ENCODE measurements at regions not wholly inside any gene's neighbourhood (a gene's known extent, or its start where the extent isn't known, plus 50 kb on each side); places are given as distances from the start of the nearest gene placed in this dataset.

DNA sequence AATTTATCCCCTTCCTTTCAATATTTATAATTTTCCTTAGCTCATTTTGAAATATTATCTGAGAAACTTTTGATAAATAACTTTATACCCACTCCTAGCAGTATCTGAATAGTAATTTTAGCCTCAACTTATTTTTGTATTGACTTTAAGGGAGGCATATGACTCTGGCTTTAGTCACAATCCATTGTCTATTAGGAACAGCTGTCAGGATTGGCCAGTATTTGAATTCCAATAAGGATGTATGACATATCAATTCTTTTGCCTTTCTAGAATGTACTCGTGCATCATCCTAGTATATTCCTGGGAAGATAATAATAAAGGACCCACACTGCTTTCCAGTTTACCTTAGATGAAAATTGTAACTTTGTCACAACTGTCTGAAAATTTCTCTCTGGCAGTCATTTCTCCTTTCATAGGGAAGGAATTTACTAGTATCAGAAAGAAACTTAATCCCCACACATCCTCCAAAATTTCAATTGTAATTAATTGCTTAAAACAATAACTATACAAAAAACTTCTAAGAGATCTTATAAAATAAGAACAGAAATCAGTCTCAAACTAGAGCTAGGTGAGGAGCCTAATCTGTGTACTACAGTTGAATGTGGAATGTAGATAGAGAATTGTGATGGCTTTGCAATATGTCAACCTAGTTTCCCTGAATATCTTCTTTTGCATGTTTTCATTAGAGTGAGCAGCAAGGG is 121.0 kb upstream of the EPHA5 start:
- no peak overlapping the region for H3K4me3 ChIP-seq
- TF ChIP-seq POLR2AphosphoS5 (IDR thresholded peaks at IDR 0.05) (no peak), EP300 (IDR thresholded peaks at IDR 0.05) (no peak), POLR2A (IDR thresholded peaks at IDR 0.05) (no peak)
- TF ChIP-seq, protein P1, sequence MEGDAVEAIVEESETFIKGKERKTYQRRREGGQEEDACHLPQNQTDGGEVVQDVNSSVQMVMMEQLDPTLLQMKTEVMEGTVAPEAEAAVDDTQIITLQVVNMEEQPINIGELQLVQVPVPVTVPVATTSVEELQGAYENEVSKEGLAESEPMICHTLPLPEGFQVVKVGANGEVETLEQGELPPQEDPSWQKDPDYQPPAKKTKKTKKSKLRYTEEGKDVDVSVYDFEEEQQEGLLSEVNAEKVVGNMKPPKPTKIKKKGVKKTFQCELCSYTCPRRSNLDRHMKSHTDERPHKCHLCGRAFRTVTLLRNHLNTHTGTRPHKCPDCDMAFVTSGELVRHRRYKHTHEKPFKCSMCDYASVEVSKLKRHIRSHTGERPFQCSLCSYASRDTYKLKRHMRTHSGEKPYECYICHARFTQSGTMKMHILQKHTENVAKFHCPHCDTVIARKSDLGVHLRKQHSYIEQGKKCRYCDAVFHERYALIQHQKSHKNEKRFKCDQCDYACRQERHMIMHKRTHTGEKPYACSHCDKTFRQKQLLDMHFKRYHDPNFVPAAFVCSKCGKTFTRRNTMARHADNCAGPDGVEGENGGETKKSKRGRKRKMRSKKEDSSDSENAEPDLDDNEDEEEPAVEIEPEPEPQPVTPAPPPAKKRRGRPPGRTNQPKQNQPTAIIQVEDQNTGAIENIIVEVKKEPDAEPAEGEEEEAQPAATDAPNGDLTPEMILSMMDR (IDR thresholded peaks at IDR 0.05): no peak
- WGBS, 2 donors (ENCODE audit: low coverage in 1 of 2): 33 to 64% methylated on average over 1 of the region's 1 CpG
- H3K36me3 ChIP-seq: no peaks in the 10 kb centered on the region
- ATAC-seq: no peak
- H3K27me3 ChIP-seq: no peaks in the 10 kb centered on the region
- no peaks in the 10 kb centered on the region for H3K9me3 ChIP-seq
- no peaks in the 10 kb centered on the region for H3K4me1 ChIP-seq
- H3K27ac ChIP-seq: no peak overlapping the region

DNA sequence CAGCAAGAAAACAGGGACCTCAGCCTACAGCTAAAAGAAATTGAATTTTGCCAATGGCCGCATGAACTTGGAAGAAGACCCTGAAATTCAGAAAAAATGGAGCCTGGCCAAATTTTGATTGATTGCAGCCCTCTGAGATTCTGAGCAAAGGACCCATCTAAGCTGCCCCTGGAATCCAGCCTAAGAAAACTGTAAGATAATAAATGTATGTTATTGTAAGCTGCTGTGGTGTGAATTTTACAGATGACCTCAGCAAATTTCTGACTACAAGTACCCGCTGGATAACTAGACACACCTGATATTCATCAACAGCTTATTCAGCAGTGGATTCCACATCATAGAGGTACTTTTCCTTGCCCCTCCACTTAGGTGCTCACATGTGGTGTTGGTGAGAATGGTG is 119.5 kb upstream of the EPHA5 start:
- Histone ChIP-seq H3K27ac (no peak overlapping the region), H3K36me3 (no peaks in the 10 kb centered on the region), H3K27me3 (no peaks in the 10 kb centered on the region), H3K4me1 (no peaks in the 10 kb centered on the region), H3K9me3 (no peaks in the 10 kb centered on the region), H3K4me3 (no peak overlapping the region)
- ATAC-seq: no peak
- WGBS, 2 donors (ENCODE audit: low coverage in 1 of 2): 0 to 12% methylated on average over 1 to 2 of the region's 2 CpGs
- no peak for TF ChIP-seq POLR2A (IDR thresholded peaks at IDR 0.05)
- TF ChIP-seq EP300 (IDR thresholded peaks at IDR 0.05): no peak
- TF ChIP-seq POLR2AphosphoS5 (IDR thresholded peaks at IDR 0.05): no peak
- TF ChIP-seq, protein P1 (IDR thresholded peaks at IDR 0.05): no peak

DNA sequence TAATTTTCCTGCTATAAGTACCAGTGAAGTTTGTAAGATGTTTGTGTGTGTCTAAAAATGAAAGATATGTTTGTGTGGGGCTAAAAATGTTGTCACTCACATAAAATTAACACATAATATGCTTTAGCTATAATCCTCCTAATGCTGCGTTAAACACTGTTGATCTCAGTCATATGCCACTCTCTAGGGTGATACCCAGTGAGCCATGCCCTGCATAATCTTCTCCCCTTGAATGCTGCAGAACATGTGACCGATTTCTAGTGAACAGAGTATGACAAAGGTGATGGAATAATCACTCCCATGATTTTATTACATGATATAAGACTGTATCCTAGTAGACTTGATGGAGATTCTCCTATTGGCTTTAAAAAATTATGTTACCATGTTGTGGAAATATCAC is 119.1 kb upstream of the EPHA5 start:
- TF ChIP-seq EP300 (IDR thresholded peaks at IDR 0.05): no peak
- TF ChIP-seq POLR2A (IDR thresholded peaks at IDR 0.05): no peak
- TF ChIP-seq, protein P1 (IDR thresholded peaks at IDR 0.05): no peak
- TF ChIP-seq POLR2AphosphoS5 (IDR thresholded peaks at IDR 0.05): no peak
- no peak overlapping the region for H3K4me3 ChIP-seq
- H3K36me3 ChIP-seq: no peaks in the 10 kb centered on the region
- no peak overlapping the region for H3K27ac ChIP-seq
- H3K9me3 ChIP-seq: no peaks in the 10 kb centered on the region
- no peaks in the 10 kb centered on the region for H3K27me3 ChIP-seq
- no peaks in the 10 kb centered on the region for H3K4me1 ChIP-seq
- whole genome bisulfite sequencing, 2 donors (ENCODE audit: low coverage in 1 of 2): 86 to 96% methylated on average over 2 of the region's 2 CpGs
- ATAC-seq: no peak

DNA sequence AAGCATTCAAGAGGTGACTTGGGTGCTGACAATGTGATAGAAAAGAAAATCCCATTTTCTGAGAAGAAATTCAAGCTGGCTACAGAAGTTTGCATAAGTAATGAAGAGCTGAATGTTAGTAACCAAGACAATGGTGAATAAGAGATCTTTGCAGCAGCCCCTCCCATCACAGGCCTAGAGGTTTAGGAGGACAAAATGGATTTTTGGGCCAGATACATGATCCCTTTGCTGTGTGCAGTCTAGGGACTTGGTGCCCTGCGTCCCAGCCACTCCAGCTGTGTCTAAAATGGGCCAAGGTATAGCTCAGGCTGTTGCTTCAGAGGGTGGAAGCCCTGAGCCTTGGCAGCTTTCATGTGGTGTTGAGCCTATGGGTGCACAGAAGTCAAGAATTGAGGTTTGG is 107.0 kb upstream of the EPHA5 start:
- H3K4me3 ChIP-seq: no peak overlapping the region
- no peaks in the 10 kb centered on the region for H3K4me1 ChIP-seq
- WGBS, 2 donors (ENCODE audit: low coverage in 1 of 2): 38 to 83% methylated on average over 1 of the region's 1 CpG
- H3K36me3 ChIP-seq: no peaks in the 10 kb centered on the region
- H3K27ac ChIP-seq: no peak overlapping the region
- H3K9me3 ChIP-seq: peaks cover 0 to 9% (median 0%) of the 10 kb centered on the region in 3 donors
- TF ChIP-seq POLR2AphosphoS5 (IDR thresholded peaks at IDR 0.05): no peak
- TF ChIP-seq POLR2A (IDR thresholded peaks at IDR 0.05): no peak
- TF ChIP-seq EP300 (IDR thresholded peaks at IDR 0.05): no peak
- TF ChIP-seq, protein P1 (IDR thresholded peaks at IDR 0.05): no peak
- ATAC-seq: no peak
- H3K27me3 ChIP-seq: no peaks in the 10 kb centered on the region

DNA sequence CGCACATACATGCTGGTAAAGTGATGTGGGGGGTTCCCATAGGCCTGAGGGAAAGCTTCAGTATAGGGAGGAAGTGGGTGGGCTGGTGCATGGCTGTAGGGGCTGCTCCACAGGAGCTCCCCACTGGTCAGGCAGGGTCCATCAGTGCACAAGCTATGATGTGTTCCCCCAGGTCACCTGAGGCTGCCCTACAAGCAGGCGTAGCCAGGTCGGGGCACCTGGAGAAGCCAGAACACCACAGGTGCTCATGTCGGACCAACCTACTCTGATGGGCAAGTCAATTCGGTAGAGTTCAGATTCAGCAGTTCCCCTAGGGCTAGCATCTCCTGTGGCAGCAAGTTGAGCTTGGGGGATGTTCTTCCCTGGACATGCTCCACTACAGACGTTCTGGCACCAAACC is 103.3 kb upstream of the EPHA5 start:
- no peaks in the 10 kb centered on the region for H3K36me3 ChIP-seq
- ATAC-seq: peak; percentile 10
- H3K27me3 ChIP-seq: no peaks in the 10 kb centered on the region
- 67 to 80% methylated on average over 1 of the region's 6 CpGs for WGBS, 2 donors (ENCODE audit: low coverage in 1 of 2)
- H3K4me3 ChIP-seq: no peak overlapping the region
- no peak overlapping the region for H3K27ac ChIP-seq
- H3K9me3 ChIP-seq: peaks cover 0 to 19% (median 0%) of the 10 kb centered on the region in 3 donors
- H3K4me1 ChIP-seq: no peaks in the 10 kb centered on the region
- TF ChIP-seq POLR2AphosphoS5 (IDR thresholded peaks at IDR 0.05) (no peak), POLR2A (IDR thresholded peaks at IDR 0.05) (no peak), EP300 (IDR thresholded peaks at IDR 0.05) (no peak)
- TF ChIP-seq, protein P1 (IDR thresholded peaks at IDR 0.05): no peak
